OCI-LY7 (cell line): ENCODE measurements at regions not wholly inside any gene's neighbourhood (a gene's known extent, or its start where the extent isn't known, plus 50 kb on each side); places are given as distances from the start of the nearest gene placed in this dataset.

Experiments
- BruUV-seq: library from RNA; stranded (reverse); fragments of 400-500 nt; replicated peaks from 2 replicates; lab custom pipeline; 2021; lab: Mats Ljungman, UMichigan
- CTCF ChIA-PET: fragments of 300-600 bp; sonication (Branson Sonifier 250); formaldehyde crosslinking; loops from one replicate; lab custom pipeline; 2022; ENCODE audit warnings: antibody characterized with exemption; ENCODE audit not compliant: unreplicated experiment; lab: Charles Lee
- POLR2A ChIA-PET: fragments of 300-600 bp; sonication (Branson Sonifier 250); formaldehyde crosslinking; loops from one replicate; lab custom pipeline; 2022; ENCODE audit warnings: antibody characterized with exemption; lab: Charles Lee
- DNase-seq: peaks from one replicate; pipeline ENCODE4 v3.0.0-alpha.2; 2015; ENCODE audit warnings: low spot score
- H2AFZ ChIP-seq: fragments of 200-600 bp; sonication (generic), shearing (Covaris generic); 2 replicates; pipeline ENCODE4 v1.6.1; 2014; ENCODE audit warnings: mild to moderate bottlenecking, antibody characterized with exemption, low read length, moderate library complexity
- H3K27ac ChIP-seq: fragments of 200-600 bp; sonication (generic); 2 replicates; pipeline ENCODE4 v1.5.1; 2014; ENCODE audit warnings: mixed run types, low read depth, mild to moderate bottlenecking, moderate library complexity, low read length, inconsistent platforms; ENCODE audit not compliant: poor library complexity, severe bottlenecking
- H3K36me3 ChIP-seq: fragments of 200-600 bp; sonication (generic); 2 replicates; pipeline ENCODE4 v1.6.1; 2014; ENCODE audit warnings: mild to moderate bottlenecking, antibody characterized with exemption, low read length, moderate library complexity, mixed read lengths; ENCODE audit not compliant: insufficient read depth
- H3K4me1 ChIP-seq: fragments of 200-600 bp; sonication (generic); 2 replicates; pipeline ENCODE4 v1.5.1; 2014; ENCODE audit warnings: mild to moderate bottlenecking, low read length; ENCODE audit not compliant: insufficient read depth, poor library complexity, severe bottlenecking
- H3K4me2 ChIP-seq: fragments of 200-600 bp; sonication (generic); 2 replicates; pipeline ENCODE4 v1.6.1; 2014; ENCODE audit warnings: mild to moderate bottlenecking, low read length
- H3K4me3 ChIP-seq: fragments of 200-600 bp; sonication (generic); 2 replicates; pipeline ENCODE4 v1.5.1; 2014; ENCODE audit warnings: mild to moderate bottlenecking, low read depth, low read length; ENCODE audit not compliant: poor library complexity, severe bottlenecking
- H3K79me2 ChIP-seq: fragments of 200-600 bp; sonication (generic); 2 replicates; pipeline ENCODE4 v1.6.1; 2016; ENCODE audit warnings: low read depth, mild to moderate bottlenecking, low read length, moderate library complexity, mixed read lengths; ENCODE audit not compliant: insufficient read depth
- H3K9me2 ChIP-seq: fragments of 200-600 bp; sonication (generic); 2 replicates; pipeline ENCODE4 v1.6.1; 2016; ENCODE audit warnings: mild to moderate bottlenecking, low read length, mixed read lengths; ENCODE audit not compliant: insufficient read depth
- H3K9me3 ChIP-seq: fragments of 200-600 bp; sonication (generic); 2 replicates; pipeline ENCODE4 v1.6.1; 2014; ENCODE audit warnings: mild to moderate bottlenecking, mixed run types, low read length, mixed read lengths
- H4K20me1 ChIP-seq: fragments of 200-600 bp; sonication (generic); 2 replicates; pipeline ENCODE4 v1.6.1; 2014; ENCODE audit warnings: mild to moderate bottlenecking, antibody characterized with exemption, low read length, moderate library complexity, mixed read lengths; ENCODE audit not compliant: insufficient read depth
- EZH2phosphoT487 ChIP-seq: fragments of 200-600 bp; sonication (generic); IDR thresholded peaks from 2 replicates; pipeline ENCODE4 v1.6.1; 2018; ENCODE audit warnings: low read depth, borderline replicate concordance, mild to moderate bottlenecking, mixed run types, antibody characterized with exemption, low read length, moderate library complexity, mixed read lengths
- intact Hi-C: fragments of 100-400 bp; cut with micrococcal nuclease; formaldehyde crosslinking; loops from one replicate; pipeline ENCODE4 v1.10.0; 2022; ENCODE audit not compliant: unreplicated experiment
- TF ChIP-seq, protein P1 (sequence below): fragments of 200-600 bp; sonication (generic); conservative IDR thresholded peaks from 2 replicates; pipeline ENCODE4 v1.5.1; 2014; ENCODE audit warnings: mild to moderate bottlenecking, antibody characterized with exemption, low read length, moderate library complexity, mixed read lengths

DNA sequence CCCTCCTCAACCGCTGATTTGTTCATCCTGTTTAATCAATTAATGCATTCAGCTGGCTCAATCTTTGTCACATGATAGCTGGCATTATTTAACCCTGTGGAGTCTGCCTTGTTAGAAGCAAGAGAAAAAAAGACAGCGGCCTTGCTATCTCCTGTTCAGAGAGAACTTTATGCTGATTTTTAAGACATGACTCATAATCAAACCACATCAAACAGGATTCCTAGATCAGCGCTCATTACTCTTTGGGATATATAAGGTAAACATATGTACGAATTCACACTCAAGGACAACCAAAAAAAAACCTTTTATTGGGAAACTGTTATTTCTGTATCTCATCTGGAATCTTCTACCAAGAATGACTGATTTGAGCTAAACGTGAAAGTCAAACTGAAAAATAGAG, 195.1 kb downstream of the C1D start:
- Histone ChIP-seq H3K4me3 (no peak overlapping the region), H2AFZ (no peak overlapping the region), H3K9me2 (no peaks in the 10 kb centered on the region), H3K4me1 (no peaks in the 10 kb centered on the region), H3K27ac (no peak overlapping the region), H3K4me2 (no peak overlapping the region), H4K20me1 (no peaks in the 10 kb centered on the region), H3K9me3 (no peaks in the 10 kb centered on the region), H3K79me2 (no peaks in the 10 kb centered on the region), H3K36me3 (no peaks in the 10 kb centered on the region)
- TF ChIP-seq, protein P1, sequence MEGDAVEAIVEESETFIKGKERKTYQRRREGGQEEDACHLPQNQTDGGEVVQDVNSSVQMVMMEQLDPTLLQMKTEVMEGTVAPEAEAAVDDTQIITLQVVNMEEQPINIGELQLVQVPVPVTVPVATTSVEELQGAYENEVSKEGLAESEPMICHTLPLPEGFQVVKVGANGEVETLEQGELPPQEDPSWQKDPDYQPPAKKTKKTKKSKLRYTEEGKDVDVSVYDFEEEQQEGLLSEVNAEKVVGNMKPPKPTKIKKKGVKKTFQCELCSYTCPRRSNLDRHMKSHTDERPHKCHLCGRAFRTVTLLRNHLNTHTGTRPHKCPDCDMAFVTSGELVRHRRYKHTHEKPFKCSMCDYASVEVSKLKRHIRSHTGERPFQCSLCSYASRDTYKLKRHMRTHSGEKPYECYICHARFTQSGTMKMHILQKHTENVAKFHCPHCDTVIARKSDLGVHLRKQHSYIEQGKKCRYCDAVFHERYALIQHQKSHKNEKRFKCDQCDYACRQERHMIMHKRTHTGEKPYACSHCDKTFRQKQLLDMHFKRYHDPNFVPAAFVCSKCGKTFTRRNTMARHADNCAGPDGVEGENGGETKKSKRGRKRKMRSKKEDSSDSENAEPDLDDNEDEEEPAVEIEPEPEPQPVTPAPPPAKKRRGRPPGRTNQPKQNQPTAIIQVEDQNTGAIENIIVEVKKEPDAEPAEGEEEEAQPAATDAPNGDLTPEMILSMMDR = no peak
- TF ChIP-seq EZH2phosphoT487 = no peak
- DNase-seq = no peak
- POLR2A ChIA-PET = interaction anchor here (0.6 kb wide), 1 partner anchor 8 kb away, joined by 4 read pairs; no protein-coding TSS in a partner anchor
- BruUV-seq = no TSS peak
- CTCF ChIA-PET = no interaction called here
- intact Hi-C loops = no loop called here

DNA sequence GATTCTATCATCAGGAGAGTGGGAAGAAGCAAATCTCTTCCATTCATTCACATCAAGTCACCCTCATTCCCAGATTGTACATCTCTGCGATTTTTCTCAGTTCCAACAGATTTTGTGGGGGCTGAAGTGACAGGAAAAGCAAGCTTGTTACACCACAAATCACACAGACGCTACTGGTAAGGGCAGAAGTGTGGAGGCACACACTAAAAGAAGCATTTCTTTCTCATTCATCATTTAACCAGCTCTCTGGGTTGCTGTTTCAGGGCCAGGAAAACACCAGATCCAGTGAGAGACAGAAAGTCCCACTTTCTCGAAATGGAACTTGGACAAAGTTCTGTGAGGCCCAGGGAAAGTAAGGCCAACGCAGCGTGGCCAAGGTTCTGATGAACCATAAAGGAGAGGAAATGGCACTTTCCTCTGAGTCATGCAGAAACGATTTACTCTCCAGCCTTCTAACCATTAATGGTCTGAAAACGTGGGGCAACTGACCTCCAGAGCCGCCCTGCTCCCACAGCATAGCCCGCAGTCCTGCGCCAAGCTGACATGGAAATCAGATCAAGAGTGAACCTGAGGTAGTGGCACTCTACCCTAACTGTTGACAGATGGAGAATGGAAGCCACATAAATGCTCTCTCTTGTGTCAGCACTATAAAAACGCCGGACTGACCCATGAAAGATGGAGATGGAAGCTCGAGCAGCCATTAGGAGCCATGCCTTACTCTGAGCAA, 191.0 kb downstream of the C1D start:
- TF ChIP-seq EZH2phosphoT487 = no peak
- BruUV-seq = no TSS peak
- no peaks in the 10 kb centered on the region for H3K79me2 ChIP-seq
- no peak overlapping the region for H3K27ac ChIP-seq
- no peaks in the 10 kb centered on the region for H3K9me2 ChIP-seq
- no peak overlapping the region for H3K4me2 ChIP-seq
- H2AFZ ChIP-seq = no peak overlapping the region
- no peaks in the 10 kb centered on the region for H3K4me1 ChIP-seq
- ChIA-PET CTCF (no interaction called here), POLR2A (no interaction called here)
- H3K4me3 ChIP-seq = no peak overlapping the region
- H3K36me3 ChIP-seq = no peaks in the 10 kb centered on the region
- H3K9me3 ChIP-seq = no peaks in the 10 kb centered on the region
- intact Hi-C loops = no loop called here
- no peaks in the 10 kb centered on the region for H4K20me1 ChIP-seq
- DNase-seq = no peak

DNA sequence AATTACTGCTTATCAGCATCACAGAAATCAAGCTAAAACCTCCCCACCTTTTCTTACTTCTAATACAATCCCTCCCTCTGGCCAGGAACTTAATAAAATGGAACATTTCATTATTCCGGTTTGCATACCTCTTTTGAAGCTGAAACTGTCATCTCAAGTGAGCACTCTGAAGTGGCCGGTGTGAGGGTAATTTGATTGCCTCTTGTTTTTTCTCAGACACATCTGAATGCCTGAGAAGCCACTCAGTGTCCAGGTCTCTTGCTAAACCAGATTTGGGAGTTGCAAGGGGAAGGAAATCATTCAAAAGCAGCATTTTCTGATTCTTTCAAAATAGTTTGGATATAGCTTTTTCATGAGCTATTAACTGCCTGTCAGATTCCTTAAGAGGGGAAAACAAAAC, 190.3 kb downstream of the C1D start:
- intact Hi-C loops = no loop called here
- no peaks in the 10 kb centered on the region for H3K79me2 ChIP-seq
- H3K4me2 ChIP-seq = no peak overlapping the region
- DNase-seq = no peak
- H3K9me2 ChIP-seq = no peaks in the 10 kb centered on the region
- ChIA-PET POLR2A (no interaction called here), CTCF (no interaction called here)
- no peaks in the 10 kb centered on the region for H3K4me1 ChIP-seq
- no peak overlapping the region for H2AFZ ChIP-seq
- H3K36me3 ChIP-seq = no peaks in the 10 kb centered on the region
- H3K9me3 ChIP-seq = no peaks in the 10 kb centered on the region
- TF ChIP-seq EZH2phosphoT487 = no peak
- TF ChIP-seq, protein P1 = no peak
- H4K20me1 ChIP-seq = no peaks in the 10 kb centered on the region
- H3K4me3 ChIP-seq = no peak overlapping the region
- H3K27ac ChIP-seq = no peak overlapping the region
- no TSS peak for BruUV-seq
